SJCRH30 (cell line): ENCODE measurements at regions not wholly inside any gene's neighbourhood (a gene's known extent, or its start where the extent isn't known, plus 50 kb on each side); places are given as distances from the start of the nearest gene placed in this dataset.

Source experiments
- DNase-seq, 2 experiments: peaks; one replicate each; pipeline ENCODE4 v3.0.0-alpha.2; 2015 to 2020
- H3K27ac ChIP-seq: fragments of 250-450 bp; sonication (Bioruptor Pico); 2 replicates; pipeline ENCODE4 v1.5.1; 2020; ENCODE audit warnings: mild to moderate bottlenecking, moderate library complexity
- H3K27me3 ChIP-seq: fragments of 250-450 bp; sonication (Bioruptor Pico); 2 replicates; pipeline ENCODE4 v1.5.1; 2020; ENCODE audit warnings: mild to moderate bottlenecking, moderate library complexity
- H3K36me3 ChIP-seq: fragments of 250-450 bp; sonication (Bioruptor Pico); 2 replicates; pipeline ENCODE4 v1.5.1; 2020; ENCODE audit warnings: mild to moderate bottlenecking, moderate library complexity
- H3K4me1 ChIP-seq: fragments of 250-450 bp; sonication (Bioruptor Pico); 2 replicates; pipeline ENCODE4 v1.5.1; 2020; ENCODE audit warnings: mild to moderate bottlenecking, moderate library complexity
- H3K4me3 ChIP-seq: fragments of 250-450 bp; sonication (Bioruptor Pico); 2 replicates; pipeline ENCODE4 v1.5.1; 2020; ENCODE audit warnings: mild to moderate bottlenecking, moderate library complexity
- H3K9me3 ChIP-seq: fragments of 250-450 bp; sonication (Bioruptor Pico); replicated peaks from 2 replicates; pipeline ENCODE4 v1.5.1; 2020; ENCODE audit warnings: mild to moderate bottlenecking, moderate library complexity

GRCh38 chr1:217373761-217374701 lies 256.9 kb downstream of the GPATCH2 start:
- no peaks in the 10 kb centered on the region for H3K4me1 ChIP-seq
- H3K36me3 ChIP-seq: no peaks in the 10 kb centered on the region
- peaks cover 4% of the 10 kb centered on the region; the same call in 1 of the 2 replicates for H3K9me3 ChIP-seq
- DNase-seq: no peak
- no peak overlapping the region for H3K4me3 ChIP-seq
- no peaks in the 10 kb centered on the region for H3K27me3 ChIP-seq
- H3K27ac ChIP-seq: no peak overlapping the region

DNA sequence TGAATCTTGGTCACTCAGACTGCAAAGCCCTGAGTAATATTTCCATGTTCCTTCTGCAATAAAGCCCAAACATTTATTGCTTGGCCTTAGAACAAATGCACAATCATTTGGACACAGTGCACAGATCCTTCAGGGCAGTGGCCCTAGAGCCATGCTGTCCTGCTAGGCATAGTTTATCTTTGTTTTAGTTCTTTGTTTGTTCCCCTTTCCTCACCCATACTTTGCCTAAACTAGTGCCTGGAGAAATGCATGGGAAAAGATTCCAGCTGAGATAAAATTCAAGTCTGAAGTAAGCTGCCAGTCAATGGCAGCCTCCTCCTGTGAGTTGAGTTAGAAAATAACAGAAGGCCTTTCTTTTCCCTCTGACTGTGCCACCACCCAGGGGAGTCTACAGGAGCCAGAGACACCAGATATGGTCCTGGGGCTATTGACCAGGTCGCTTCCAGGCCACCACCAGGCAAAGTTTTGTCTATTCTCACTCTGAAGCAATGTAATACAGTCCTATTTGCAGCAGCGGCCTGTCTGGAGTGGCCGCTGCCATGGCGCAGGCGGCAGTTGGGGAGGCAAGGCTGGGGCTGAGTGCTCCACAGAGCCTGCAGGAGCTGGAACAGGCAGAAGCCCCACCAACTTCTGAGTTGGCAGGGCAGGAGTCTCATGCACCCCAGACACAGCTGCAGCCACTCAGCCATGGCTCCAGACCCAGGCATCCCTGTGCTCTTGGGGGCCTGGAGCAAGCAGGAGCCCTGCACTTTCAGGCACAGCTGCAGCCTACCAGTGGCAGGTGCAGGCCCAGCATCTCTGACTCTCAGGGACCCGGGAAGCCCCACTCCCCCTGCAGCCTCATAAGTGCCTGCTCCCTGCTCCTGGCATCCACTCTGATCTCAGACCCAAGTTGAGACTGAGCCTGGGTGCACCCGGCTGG lies 258.6 kb downstream of the GPATCH2 start:
- H3K4me3 ChIP-seq: no peak overlapping the region
- H3K36me3 ChIP-seq: no peaks in the 10 kb centered on the region
- no peak for DNase-seq
- H3K9me3 ChIP-seq: no peaks in the 10 kb centered on the region
- no peaks in the 10 kb centered on the region for H3K27me3 ChIP-seq
- H3K4me1 ChIP-seq: no peaks in the 10 kb centered on the region
- no peak overlapping the region for H3K27ac ChIP-seq

DNA sequence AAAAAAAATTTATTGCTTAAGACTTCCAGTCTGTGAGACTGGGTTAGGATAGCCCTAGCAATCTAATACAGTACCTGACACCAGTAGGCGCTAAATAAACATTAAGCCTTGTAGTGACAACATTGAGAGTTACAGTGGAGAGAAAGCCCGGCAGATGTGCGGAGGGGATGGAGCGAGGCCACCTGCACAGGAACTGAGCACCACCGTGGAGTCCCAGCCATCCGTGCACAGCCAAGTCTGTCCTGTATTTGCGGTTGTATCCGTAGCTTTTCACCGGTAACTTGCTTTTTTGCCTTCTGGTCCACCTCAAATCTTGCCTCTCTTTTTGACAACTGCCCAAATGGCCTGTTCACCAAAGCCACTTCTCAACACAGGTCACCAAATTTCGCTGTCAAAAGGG lies 260.1 kb downstream of the GPATCH2 start:
- Histone ChIP-seq H3K27ac (no peak overlapping the region), H3K36me3 (no peaks in the 10 kb centered on the region), H3K9me3 (no peaks in the 10 kb centered on the region), H3K4me1 (no peaks in the 10 kb centered on the region), H3K27me3 (no peaks in the 10 kb centered on the region), H3K4me3 (no peak overlapping the region)
- no peak for DNase-seq

DNA sequence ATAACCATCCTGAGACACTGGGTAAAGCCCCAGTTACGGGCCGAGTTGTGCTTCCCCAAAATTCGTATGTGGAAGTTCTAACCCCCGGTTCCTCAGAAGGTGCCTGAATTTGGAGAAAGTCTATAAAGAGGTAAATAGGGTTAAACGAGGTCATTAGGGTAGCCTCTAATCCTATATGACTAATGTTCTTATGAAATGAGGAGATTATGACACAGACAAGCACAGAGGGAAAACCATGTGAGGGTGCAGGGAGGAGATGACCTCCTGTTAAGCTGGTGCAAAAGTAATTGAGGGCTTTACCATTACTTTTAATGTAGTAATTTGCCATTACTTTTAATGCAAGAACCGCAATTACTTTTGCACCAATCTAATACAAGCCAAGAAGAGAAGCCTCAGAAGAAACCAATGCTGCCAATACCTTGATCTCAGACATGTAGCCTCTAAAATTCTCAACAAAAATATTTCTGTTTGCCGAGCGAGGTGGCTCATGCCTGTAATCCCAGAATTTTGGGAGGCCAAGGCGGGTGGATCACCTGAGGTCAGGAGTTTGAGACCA lies 260.8 kb downstream of the GPATCH2 start:
- Histone ChIP-seq H3K4me3 (no peak overlapping the region), H3K27me3 (no peaks in the 10 kb centered on the region; the same call in 1 of the 2 replicates), H3K9me3 (no peaks in the 10 kb centered on the region), H3K36me3 (no peaks in the 10 kb centered on the region), H3K4me1 (no peaks in the 10 kb centered on the region), H3K27ac (no peak overlapping the region)
- DNase-seq: no peak

GRCh38 chr1:217369271-217369981 lies 261.5 kb downstream of the GPATCH2 start:
- DNase-seq: no peak
- H3K4me1 ChIP-seq: no peaks in the 10 kb centered on the region
- no peaks in the 10 kb centered on the region; the same call in 1 of the 2 replicates for H3K27me3 ChIP-seq
- H3K27ac ChIP-seq: no peak overlapping the region
- H3K9me3 ChIP-seq: no peaks in the 10 kb centered on the region
- no peaks in the 10 kb centered on the region for H3K36me3 ChIP-seq
- no peak overlapping the region for H3K4me3 ChIP-seq

GRCh38 chr1:217364220-217364619 lies 266.7 kb downstream of the GPATCH2 start:
- H3K9me3 ChIP-seq: no peaks in the 10 kb centered on the region
- no peaks in the 10 kb centered on the region for H3K4me1 ChIP-seq
- no peaks in the 10 kb centered on the region; the same call in 1 of the 2 replicates for H3K36me3 ChIP-seq
- no peak for DNase-seq
- H3K27ac ChIP-seq: no peak overlapping the region
- H3K27me3 ChIP-seq: no peaks in the 10 kb centered on the region; the same call in 1 of the 2 replicates
- no peak overlapping the region for H3K4me3 ChIP-seq

DNA sequence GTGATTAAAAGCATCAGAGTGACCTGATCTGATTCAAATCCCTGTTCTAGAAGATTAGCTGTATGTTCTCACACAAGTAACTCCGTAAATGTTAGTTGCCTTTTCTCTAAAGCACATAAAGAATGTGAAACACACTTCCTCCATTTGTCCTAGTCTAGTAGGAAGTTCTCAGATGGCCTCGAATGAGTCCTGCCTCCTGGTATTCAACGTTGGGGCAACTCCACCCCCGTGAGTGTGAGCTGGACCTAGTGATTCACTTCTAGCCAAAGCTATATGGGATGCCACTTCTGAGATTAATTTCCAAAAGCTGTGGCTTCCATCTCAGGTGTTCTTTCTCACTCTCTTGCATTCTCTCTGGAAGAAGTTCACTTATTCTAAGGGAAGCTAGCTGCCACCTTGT lies 267.6 kb downstream of the GPATCH2 start:
- H3K9me3 ChIP-seq: no peaks in the 10 kb centered on the region
- H3K4me1 ChIP-seq: no peaks in the 10 kb centered on the region
- H3K27me3 ChIP-seq: no peaks in the 10 kb centered on the region; the same call in 1 of the 2 replicates
- no peak overlapping the region for H3K27ac ChIP-seq
- H3K4me3 ChIP-seq: no peak overlapping the region
- DNase-seq: no peak
- H3K36me3 ChIP-seq: no peaks in the 10 kb centered on the region; the same call in 1 of the 2 replicates

- Histone ChIP-seq H3K27ac (no peak overlapping the region), H3K27me3 (no peaks in the 10 kb centered on the region; the same call in 1 of the 2 replicates), H3K36me3 (no peaks in the 10 kb centered on the region; the same call in 1 of the 2 replicates), H3K4me1 (no peaks in the 10 kb centered on the region), H3K9me3 (no peaks in the 10 kb centered on the region), H3K4me3 (no peak overlapping the region)
- no peak for DNase-seq
These were observed 270.4 kb downstream of the GPATCH2 start for GRCh38 chr1:217360510-217360909.

- H3K9me3 ChIP-seq: no peaks in the 10 kb centered on the region
- H3K4me3 ChIP-seq: no peak overlapping the region
- no peaks in the 10 kb centered on the region for H3K4me1 ChIP-seq
- H3K27me3 ChIP-seq: no peaks in the 10 kb centered on the region
- H3K36me3 ChIP-seq: no peaks in the 10 kb centered on the region
- no peak overlapping the region for H3K27ac ChIP-seq
- no peak for DNase-seq
These were observed 276.0 kb downstream of the GPATCH2 start for GRCh38 chr1:217354895-217355294.

GRCh38 chr1:217348960-217349664 lies 281.8 kb downstream of the GPATCH2 start:
- DNase-seq: no peak
- no peak overlapping the region for H3K27ac ChIP-seq
- no peaks in the 10 kb centered on the region for H3K4me1 ChIP-seq
- no peak overlapping the region for H3K4me3 ChIP-seq
- H3K27me3 ChIP-seq: no peaks in the 10 kb centered on the region
- H3K9me3 ChIP-seq: no peaks in the 10 kb centered on the region
- no peaks in the 10 kb centered on the region for H3K36me3 ChIP-seq

DNA sequence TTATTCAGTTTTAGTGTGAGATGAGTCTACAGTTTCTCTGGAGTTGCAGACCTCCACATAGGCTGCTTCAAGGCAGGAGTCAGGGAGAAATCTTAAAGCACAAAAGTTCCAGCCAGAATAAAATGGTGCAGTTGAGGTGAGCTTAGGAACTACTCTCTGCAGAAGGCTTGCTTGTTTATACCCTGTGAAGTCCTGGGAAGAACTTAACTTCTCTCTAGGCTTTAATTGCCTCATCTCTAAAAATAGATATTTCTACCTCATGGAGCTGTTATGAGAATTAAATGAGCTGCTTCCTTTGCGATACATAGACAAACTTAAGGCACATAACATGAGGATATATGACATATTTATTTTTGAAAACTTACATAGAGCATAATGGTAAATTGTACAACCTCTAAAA lies 286.2 kb downstream of the GPATCH2 start:
- H3K4me1 ChIP-seq: no peaks in the 10 kb centered on the region
- no peak overlapping the region for H3K4me3 ChIP-seq
- H3K36me3 ChIP-seq: no peaks in the 10 kb centered on the region
- no peaks in the 10 kb centered on the region for H3K27me3 ChIP-seq
- no peaks in the 10 kb centered on the region for H3K9me3 ChIP-seq
- no peak overlapping the region for H3K27ac ChIP-seq
- DNase-seq: no peak

GRCh38 chr1:217343907-217344306 lies 287.0 kb downstream of the GPATCH2 start:
- Histone ChIP-seq H3K4me1 (no peaks in the 10 kb centered on the region), H3K27me3 (no peaks in the 10 kb centered on the region), H3K9me3 (no peaks in the 10 kb centered on the region), H3K27ac (no peak overlapping the region), H3K4me3 (no peak overlapping the region), H3K36me3 (no peaks in the 10 kb centered on the region)
- no peak for DNase-seq

- Histone ChIP-seq H3K4me3 (no peak overlapping the region), H3K27me3 (no peaks in the 10 kb centered on the region)
- DNase-seq: no peak
These were observed 288.8 kb downstream of the GPATCH2 start for GRCh38 chr1:217342105-217342504.

DNA sequence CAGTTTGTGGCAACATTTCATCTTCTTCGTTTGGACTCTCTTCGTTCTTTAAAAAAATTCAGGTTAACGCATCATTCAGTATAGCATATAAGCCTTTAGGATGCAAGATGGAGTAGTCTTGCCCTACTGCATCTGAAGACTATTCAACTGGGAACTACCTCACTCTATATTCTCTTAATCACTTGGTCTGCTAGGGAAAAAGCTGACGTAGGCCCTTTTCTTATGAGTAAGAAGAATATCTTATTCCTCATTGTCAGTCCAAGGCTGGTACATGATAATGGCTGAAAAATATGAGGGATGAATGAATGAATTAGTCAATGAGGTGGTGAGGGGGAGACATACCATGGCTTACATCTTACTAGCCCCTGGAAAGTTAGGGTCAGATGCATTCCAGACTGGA lies 294.2 kb downstream of the GPATCH2 start:
- H3K4me3 ChIP-seq: no peak overlapping the region
- no peak for DNase-seq
- H3K4me1 ChIP-seq: no peaks in the 10 kb centered on the region
- no peaks in the 10 kb centered on the region for H3K36me3 ChIP-seq
- H3K27me3 ChIP-seq: no peaks in the 10 kb centered on the region
- H3K27ac ChIP-seq: no peak overlapping the region
- H3K9me3 ChIP-seq: no peaks in the 10 kb centered on the region

More at GRCh38 chr1:217342105-217342504, 288.8 kb downstream of the GPATCH2 start:
- no peaks in the 10 kb centered on the region for H3K36me3 ChIP-seq
- no peaks in the 10 kb centered on the region for H3K4me1 ChIP-seq
- no peak overlapping the region for H3K27ac ChIP-seq
- H3K9me3 ChIP-seq: no peaks in the 10 kb centered on the region
